Panc1 (cell line): ENCODE measurements at regions not wholly inside any gene's neighbourhood (a gene's known extent, or its start where the extent isn't known, plus 50 kb on each side); places are given as distances from the start of the nearest gene placed in this dataset.

Source experiments
- POLR2AphosphoS5 ChIP-seq: IDR thresholded peaks from 2 replicates; pipeline ENCODE4 v1.6.1; 2012; ENCODE audit warnings: mild to moderate bottlenecking, low read depth, low read length, moderate library complexity
- SIN3A ChIP-seq: IDR thresholded peaks from 2 replicates; pipeline ENCODE4 v1.6.1; 2012; ENCODE audit warnings: low read depth, mild to moderate bottlenecking, low read length, moderate library complexity, borderline replicate concordance; ENCODE audit not compliant: insufficient read depth
- TF ChIP-seq, protein P1 (sequence below): fragments of 450-650 bp; IDR thresholded peaks from 2 replicates; pipeline ENCODE4 v1.5.1; 2017; ENCODE audit warnings: mild to moderate bottlenecking
- TF ChIP-seq, protein P2 (sequence below), 2 experiments: IDR thresholded peaks; 2 replicates each; pipeline ENCODE4 v1.6.1; 2011 to 2012; ENCODE audit warnings: low read depth in 2 of 2, control low read depth in 1 of 2, low read length in 1 of 2, mild to moderate bottlenecking in 1 of 2, moderate library complexity in 1 of 2; ENCODE audit not compliant: insufficient read depth in 1 of 2

- TF ChIP-seq SIN3A (no peak), POLR2AphosphoS5 (no peak)
- TF ChIP-seq, protein P1, sequence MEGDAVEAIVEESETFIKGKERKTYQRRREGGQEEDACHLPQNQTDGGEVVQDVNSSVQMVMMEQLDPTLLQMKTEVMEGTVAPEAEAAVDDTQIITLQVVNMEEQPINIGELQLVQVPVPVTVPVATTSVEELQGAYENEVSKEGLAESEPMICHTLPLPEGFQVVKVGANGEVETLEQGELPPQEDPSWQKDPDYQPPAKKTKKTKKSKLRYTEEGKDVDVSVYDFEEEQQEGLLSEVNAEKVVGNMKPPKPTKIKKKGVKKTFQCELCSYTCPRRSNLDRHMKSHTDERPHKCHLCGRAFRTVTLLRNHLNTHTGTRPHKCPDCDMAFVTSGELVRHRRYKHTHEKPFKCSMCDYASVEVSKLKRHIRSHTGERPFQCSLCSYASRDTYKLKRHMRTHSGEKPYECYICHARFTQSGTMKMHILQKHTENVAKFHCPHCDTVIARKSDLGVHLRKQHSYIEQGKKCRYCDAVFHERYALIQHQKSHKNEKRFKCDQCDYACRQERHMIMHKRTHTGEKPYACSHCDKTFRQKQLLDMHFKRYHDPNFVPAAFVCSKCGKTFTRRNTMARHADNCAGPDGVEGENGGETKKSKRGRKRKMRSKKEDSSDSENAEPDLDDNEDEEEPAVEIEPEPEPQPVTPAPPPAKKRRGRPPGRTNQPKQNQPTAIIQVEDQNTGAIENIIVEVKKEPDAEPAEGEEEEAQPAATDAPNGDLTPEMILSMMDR: no peak
- TF ChIP-seq, protein P2, sequence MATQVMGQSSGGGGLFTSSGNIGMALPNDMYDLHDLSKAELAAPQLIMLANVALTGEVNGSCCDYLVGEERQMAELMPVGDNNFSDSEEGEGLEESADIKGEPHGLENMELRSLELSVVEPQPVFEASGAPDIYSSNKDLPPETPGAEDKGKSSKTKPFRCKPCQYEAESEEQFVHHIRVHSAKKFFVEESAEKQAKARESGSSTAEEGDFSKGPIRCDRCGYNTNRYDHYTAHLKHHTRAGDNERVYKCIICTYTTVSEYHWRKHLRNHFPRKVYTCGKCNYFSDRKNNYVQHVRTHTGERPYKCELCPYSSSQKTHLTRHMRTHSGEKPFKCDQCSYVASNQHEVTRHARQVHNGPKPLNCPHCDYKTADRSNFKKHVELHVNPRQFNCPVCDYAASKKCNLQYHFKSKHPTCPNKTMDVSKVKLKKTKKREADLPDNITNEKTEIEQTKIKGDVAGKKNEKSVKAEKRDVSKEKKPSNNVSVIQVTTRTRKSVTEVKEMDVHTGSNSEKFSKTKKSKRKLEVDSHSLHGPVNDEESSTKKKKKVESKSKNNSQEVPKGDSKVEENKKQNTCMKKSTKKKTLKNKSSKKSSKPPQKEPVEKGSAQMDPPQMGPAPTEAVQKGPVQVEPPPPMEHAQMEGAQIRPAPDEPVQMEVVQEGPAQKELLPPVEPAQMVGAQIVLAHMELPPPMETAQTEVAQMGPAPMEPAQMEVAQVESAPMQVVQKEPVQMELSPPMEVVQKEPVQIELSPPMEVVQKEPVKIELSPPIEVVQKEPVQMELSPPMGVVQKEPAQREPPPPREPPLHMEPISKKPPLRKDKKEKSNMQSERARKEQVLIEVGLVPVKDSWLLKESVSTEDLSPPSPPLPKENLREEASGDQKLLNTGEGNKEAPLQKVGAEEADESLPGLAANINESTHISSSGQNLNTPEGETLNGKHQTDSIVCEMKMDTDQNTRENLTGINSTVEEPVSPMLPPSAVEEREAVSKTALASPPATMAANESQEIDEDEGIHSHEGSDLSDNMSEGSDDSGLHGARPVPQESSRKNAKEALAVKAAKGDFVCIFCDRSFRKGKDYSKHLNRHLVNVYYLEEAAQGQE (IDR thresholded peaks at IDR 0.05; ENCODE audit: insufficient read depth in 1 of 2, low read depth in 2 of 2, low read length in 1 of 2): no peak
Observed at GRCh38 chr2:234851451-234851850, 100.4 kb upstream of the SH3BP4 start.
